HG02885 (cell line): ENCODE measurements at regions not wholly inside any gene's neighbourhood (a gene's known extent, or its start where the extent isn't known, plus 50 kb on each side); places are given as distances from the start of the nearest gene placed in this dataset.
"Not testable (repeated sequence)": the region's sequence is repeated elsewhere in the genome, so short reads cannot be mapped to it uniquely, and the experiment has no call there.

ENCODE experiments used
- ATAC-seq: cut with Tn5 transposase; IDR thresholded peaks from one replicate; pipeline ENCODE4 v1.9.1; 2021; ENCODE audit warnings: mild to moderate bottlenecking; ENCODE audit not compliant: unreplicated experiment, poor library complexity

DNA sequence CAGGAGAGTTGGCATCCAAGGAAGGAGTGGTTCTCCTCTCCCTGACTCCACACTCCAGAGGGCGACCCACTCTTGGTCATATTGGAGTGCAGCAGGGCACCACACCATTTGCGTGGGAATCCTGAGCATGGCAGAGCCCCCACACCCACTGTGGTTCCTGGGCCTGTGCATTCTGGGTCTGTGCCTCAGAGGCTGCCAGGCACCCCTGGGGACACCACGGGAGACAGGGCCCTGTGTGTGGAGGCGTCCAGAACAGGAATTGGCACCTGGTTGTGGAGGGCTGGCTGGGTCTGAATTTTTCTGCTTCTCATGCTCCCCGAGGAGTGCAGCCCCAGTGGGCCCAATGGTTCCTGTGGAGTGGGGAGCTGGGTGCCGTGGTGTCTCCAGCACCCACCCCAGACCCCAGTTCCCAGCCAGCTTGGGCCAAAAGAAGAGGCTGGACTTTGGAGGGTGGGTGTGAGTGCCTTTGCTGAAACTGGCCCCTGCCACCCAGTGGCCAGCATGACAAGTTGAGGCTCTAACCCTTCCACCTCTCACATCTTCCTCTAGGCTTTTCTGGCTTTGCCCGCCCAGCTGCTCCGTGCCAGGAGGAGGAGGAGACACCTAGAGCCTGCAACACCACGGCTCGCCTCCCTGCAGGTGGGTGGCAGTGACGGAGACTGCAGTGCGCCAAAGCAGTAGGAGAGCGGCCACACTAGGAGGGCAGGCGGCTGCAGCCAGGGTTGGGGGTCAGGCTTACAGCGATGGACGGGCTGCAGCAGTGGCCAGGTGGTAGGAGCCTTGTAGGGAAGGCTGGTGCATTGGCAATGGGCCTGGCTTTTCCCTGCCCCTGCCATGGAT, 250.7 kb downstream of the TP53TG3F start:
- ATAC-seq: not testable (repeated sequence)

DNA sequence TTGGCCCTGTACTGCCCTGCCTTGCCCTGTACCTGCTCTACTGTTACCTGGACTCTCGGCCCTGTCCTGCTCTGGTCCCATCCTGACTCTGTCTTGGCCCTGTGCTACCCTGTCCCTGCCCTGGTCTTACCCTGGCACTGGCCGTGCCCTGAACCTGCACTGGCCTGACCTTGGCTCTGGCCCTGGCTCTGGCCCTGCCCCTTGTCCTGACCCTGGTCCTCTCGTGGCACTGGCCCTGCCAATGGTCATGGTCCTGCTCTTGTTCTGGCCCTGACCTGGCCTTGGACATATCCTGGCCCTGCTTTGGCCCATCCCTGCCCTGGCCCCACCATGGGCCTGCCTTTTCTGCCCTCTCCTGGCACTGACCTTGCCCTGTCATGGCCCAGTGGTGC, 251.3 kb downstream of the TP53TG3F start:
- ATAC-seq: not testable (repeated sequence)

DNA sequence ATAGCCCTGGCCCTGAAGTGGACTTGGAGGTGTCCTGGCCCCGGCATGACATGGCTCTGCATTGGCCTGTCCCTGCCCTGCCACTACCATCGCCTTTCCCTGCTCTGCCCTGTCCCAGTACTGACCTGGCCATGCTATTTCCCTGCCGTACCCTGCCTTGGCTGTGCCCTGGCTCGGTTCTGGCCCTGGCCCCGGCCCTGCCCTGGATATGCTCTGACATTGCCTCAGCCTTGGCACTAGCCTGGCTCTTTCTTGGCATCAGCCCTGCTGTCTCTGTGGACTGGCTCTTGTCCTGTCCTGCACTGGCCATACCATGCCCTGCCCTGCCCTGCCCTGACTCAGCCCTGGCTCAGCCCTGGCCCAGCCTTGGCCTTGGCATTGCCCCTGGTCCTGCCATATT, 252.2 kb downstream of the TP53TG3F start:
- ATAC-seq: not testable (repeated sequence)

DNA sequence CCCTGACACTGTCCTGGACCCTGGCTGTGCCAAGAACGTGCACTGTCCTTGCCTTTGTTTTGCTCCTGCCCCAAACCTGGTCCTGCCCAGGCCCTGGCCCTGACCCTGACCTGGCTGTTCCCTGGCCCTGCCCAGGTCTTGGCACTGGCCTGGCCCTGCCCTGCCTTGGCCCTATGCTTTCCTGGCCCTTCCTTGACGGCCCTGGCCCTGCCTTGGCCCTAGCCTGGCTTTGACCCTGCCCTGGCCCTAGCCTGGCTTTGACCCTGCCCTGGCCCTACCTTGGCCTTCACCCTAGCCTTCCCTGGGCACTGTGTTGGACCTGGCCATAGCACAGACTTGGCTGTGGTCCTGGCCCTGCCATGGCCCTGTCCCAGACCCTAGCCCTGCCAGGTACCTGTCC, 252.9 kb downstream of the TP53TG3F start:
- not testable (repeated sequence) for ATAC-seq

DNA sequence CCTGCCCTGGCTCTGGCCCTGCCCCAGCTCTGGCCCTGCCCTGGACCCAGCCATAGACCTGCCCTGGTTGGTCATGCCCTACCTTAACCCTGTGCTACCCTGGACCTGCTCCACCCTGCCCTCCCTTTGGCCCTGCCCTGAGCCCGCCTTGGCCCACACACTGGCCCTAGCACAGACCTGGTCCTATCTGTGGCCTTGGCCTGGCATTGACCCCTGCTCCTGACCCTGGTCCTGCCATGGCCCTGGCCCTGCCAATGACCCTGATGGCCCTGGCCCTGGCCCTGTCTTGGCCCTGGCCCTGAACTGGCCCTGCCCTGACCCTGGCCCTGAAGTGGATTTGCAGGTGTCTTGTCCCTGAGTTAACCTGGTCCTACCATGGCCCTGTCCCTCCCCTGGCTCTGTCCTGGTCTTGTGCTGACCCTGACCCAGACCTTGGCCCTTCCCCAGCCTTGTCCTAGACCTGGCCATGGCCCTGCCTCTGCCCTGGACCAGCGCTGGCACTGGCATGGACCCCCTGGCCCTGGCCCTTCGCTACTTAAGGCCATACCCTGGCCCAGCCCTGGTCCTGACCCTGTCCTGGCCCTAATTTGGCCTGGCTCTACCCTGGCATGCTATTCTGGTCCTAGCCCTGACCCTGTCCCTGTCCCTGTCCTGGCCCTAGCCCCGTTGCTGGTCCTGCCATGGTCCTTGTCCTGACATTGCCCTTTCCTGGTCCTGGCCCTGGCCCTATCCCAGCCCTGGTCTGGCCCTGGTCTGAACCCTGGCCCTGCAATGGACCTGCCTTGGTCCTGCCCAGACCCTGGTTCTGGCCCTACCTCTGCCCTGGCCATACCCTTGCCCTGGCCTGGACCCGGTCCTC, 253.7 kb downstream of the TP53TG3F start:
- ATAC-seq: not testable (repeated sequence)

DNA sequence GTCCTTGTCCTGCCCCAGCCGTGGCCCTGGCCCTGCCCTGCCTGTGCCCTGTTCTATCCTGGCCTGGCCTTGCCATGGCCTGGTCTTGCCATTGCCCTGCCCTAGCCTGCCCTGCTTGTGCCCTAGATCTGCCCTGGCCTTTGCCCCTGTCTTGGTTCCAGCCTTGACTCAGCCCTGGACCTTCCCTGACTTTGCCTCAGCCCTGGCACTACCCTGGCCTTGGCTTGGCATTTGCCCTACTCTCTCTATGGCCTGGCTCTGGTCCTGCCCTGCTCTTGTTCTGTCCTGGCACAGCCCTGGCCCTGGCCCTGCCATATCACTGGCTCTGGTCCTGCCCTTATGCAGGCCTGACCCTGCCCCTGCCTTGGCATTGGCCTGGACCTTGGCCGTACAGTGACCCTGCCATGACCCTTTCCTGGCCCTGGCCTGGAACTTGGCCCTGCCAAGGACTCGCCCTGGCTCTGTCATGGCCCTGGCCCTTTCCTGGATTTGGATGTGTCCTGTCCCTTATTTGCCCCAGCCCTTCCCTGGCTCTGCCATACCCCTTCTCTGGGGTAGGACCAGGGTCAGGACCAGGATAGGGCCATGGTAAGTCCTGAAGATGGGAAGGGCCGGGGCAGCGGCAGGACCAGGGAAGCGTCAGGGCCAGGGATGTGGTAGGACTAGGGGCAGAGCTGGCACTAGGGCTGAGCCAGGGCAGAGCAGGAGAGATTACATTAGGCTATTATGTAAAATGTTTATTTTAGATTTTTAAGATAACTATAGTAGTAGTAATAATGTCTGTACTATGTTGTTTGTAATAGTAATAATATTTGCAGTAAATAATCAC, 254.5 kb downstream of the TP53TG3F start:
- ATAC-seq: not testable (repeated sequence)

DNA sequence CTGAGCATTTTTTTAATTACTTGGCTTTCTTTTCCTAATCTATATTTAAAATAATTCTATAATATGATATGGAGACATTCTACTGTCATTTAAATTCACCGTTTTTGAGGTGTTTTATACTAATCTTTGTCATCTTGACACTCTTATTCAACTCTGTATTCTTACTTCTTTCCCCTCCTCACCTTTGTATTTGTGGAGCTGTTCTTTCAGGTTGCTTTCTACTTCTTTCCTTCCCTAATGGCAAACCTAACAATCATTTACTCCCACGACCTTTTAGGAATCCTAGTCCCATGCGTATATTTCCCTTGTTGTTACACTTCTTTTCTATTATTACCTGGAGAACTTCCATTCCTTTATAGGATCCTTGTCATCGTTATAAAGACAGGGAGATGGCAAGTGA, 271.8 kb downstream of the TP53TG3F start:
- not testable (repeated sequence) for ATAC-seq

DNA sequence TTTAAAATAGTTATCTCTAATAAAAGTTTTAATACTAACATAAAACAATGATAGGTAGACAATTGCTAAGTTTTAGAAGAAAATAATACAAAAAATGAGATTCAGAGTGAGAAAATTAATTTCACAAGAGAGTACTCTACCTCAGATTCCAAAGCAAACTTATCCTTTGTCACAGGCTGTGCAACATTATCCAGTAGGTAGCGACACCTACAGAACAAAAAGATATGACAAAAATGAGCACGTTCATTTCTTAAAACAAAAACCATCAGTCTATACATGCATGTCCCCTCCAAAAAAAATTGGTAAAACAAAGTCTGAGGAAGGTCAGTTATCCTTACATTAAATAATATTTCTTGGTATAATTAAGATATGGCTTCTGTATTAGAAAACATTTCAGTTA, 275.2 kb downstream of the TP53TG3F start:
- ATAC-seq: not testable (repeated sequence)

DNA sequence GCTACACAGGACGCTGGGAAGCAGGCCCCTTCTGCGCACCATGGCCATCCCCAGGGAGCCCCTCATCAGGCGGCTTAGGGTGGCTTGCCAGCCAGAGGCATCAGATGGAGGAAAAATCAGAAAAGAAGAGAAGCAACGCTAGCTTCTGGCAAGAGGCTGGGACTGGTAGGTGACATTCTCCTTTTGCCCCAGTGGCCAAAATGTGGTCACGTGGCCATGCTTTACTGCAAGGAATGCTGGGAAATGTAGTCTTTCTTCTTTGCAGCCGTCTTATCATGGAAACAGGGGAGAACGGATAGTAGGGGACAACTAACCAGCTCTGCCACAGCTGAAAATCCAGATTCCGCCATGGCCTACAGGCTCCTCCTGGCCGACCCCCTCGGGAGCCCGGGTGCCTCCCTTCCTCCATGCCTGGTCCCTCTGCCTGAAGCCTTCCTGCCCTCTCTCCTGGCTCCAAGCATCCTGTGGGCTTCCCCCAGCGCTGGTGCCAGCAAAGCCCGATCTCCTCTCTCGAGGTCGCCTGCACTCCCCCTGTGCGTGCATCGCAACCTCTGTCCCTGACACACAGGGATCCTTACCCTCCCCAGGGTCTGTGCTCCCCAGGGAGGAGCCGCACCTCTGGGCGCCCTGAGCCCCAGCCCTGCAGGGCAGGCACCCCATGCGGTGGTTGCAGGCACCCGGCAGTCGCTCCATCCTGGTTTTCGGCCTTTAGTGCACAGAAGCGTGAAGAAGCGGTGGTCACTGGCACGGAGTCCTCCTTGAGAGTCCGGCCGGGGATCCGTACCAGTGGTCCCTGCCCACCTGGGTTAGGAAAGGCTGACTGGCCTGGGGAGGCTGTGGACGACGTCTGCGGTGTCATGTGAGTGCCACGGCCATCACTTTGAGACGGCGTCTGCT, 307.7 kb downstream of the TP53TG3F start:
- not testable (repeated sequence) for ATAC-seq

DNA sequence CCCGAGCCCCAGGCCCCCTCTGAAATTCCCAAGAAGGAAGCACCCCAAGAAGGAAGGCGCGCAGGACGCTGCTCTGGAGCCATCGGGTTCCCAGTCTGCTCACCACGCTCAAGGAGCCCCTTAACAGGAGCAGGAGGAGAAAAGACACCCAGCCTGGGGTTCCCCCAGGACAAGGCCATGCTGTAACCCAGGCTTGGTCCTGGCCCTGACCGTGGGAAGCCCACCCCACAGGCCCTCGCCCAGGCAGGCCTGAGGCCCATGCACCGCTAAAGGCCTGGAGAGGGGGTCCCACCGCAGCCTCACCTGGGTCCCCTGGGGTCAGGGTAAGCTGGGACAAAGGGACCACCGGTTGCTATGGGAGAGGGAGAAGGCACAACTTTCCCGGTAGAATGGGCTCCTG, 309.3 kb downstream of the TP53TG3F start:
- ATAC-seq: not testable (repeated sequence)

DNA sequence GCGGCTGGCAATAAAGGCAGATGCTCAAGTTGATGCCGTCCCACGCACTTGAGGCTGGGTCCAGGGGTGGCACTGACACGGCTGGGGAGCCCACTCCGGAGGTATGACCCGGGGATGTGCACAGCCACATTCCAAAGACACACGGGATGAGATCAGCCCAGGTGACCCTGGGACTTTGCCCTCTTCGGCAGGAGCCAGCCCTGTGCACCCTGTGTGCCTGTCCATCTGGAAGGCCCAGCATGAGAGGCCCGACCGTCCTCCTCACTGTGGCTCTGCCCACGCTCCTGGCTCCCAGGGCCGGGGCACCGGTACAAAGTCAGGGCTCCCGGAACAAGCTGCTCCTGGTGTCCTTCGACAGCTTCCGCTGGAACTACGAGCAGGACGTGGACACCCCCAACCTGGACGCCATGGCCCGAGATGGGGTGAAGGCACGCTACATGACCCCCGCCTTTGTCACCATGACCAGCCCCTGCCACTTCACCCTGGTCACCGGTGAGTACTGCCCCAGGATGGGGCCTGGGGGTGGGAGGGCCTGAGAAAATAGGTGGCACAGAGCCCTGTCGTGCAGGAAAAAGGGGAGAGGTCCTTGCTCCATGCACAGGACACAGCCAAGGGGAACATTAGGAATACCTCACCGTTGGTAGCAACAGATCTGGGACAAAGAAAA, 309.9 kb downstream of the TP53TG3F start:
- not testable (repeated sequence) for ATAC-seq

DNA sequence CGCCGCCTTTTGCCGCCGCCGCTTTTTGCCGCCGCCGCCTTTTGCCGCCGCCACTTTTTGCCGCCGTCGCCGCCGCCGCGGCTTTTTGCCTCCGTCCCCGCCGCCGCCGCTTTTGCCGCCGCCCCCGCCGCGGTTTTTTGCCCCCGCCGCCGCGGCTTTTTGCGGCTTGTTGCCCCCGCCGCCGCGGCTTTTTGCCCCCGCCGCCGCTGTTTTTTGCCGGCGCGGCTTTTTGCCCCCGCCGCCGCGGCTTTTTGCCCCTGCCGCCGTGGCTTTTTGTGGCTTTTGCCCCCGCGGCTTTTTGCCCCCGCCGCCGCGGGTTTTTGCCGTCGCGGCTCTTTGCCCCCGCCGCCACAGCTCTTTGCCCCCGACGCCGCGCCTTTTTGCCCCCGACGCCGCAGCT, 311.1 kb downstream of the TP53TG3F start:
- ATAC-seq: not testable (repeated sequence)

DNA sequence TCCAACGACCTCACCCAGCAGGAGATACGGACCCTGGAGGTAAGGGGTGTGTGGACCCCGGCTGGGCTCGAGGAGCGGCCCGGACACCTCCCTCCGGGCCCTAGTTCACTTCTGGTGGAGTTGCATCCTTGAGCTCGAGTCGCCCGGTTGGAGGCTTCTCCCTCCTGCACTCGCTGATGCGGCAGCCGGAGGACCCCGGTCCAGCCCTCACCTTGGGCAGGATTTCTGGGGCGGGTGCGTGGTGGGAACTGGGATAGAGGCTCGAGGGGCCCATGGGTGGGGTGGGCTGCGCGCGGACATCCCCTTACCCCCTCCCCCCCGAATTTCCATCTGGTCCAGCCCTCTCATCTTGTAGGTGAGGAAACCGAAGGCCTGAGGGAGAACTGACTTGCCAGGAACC, 311.8 kb downstream of the TP53TG3F start:
- not testable (repeated sequence) for ATAC-seq

DNA sequence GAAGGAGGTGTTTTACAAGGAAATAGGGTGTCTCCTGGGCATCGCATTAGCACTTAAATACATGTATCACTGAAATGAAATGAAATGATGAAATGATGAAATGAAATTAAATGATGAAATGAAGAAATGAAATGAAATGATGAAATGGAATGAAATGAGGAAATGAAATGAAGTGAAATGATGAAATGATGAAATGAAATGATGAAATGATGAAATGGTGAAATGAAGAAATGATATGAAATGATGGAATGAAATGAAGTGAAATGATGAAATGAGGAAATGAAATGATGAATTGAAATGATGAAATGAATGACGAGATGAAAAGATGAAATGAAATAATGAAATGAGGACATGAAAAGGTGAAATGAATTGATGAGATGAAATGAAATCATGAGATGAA, 314.6 kb downstream of the TP53TG3F start:
- not testable (repeated sequence) for ATAC-seq

DNA sequence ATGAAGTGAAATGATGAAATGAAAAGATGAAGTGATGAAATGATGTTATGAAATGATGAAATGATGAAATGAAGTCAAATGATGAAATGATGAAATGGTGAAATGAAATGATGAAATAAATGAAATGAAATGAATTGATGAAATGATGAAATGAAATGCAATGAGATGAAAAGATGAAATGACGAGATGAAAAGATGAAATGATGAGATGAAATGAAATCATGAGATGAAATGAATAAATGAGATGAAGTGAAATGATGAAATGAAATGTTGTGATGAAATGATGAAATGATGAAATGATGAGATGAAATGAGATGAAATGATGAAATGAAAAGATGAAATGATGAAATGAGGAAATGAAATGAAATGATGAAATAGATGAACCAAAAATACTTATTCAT, 315.3 kb downstream of the TP53TG3F start:
- ATAC-seq: not testable (repeated sequence)

DNA sequence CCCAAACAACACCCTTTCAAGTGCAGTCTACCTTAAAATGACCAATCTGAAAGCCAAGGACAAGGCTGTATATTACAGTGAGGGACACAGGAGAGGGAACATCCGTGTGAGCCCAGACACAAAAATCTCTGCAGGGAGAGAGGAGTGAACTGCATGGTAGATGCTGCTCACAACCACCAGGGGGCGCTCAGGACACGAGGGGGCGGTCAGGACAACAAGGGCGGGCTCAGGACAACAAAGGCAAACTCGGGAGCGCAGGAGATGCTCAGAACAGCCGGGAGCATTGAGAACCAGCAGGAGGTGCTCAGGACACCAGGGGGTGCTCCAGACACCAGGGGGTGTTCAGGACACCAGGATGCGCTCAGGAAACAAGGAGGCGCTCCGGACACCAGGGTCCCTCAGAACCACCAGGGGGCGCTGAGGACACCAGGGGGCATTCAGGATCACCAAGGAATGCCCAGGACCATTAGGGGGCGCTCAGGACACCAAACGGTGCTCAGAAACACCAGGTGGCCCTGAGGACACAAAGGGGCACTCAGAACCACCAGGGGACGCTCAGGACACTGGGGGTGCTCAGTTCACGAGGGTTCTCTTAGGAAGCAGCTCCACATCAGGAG, 357.0 kb downstream of the TP53TG3F start:
- not testable (repeated sequence) for ATAC-seq

DNA sequence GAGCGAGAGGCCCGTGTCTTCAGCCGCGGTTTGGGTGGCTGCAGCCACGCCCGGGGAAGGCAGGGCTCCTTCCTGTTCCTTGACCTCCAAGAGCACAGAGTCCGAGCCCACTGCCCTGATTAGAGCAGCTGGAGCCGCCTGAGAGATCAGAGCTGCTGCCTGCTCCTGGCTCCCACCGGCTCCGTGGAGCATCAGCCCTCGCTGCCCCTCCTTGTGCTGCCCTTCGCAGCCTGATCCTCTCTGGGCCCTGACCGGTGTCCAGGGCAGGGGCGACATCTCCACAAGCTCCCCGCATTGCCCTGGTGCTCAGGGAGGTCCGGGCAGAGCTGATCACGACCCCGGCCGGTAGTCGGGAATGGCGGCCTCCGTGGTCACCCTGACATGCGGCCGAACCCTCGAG, 365.3 kb downstream of the TP53TG3F start:
- ATAC-seq: not testable (repeated sequence)

DNA sequence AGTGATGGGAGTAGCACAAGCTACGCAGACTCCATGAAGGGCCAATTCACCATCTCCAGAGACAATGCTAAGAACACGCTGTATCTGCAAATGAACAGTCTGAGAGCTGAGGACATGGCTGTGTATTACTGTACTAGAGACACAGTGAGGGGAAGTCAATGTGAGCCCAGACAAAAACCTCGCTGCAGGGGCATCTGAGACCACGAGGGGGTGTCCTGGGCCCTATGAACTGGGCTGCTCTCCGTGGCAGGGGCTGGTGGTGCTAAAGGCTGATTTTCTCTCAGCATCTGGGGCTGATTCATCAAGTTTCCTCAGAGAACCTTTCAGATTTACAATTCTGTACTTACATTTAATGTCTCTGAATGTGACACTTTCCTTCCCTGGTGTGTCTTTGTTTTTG, 368.1 kb downstream of the TP53TG3F start:
- ATAC-seq: not testable (repeated sequence)
